Peyer's patch (tissue), 4 donors: ENCODE measurements at regions not wholly inside any gene's neighbourhood (a gene's known extent, or its start where the extent isn't known, plus 50 kb on each side); places are given as distances from the start of the nearest gene placed in this dataset.
A peak's percentile ranks its signal among the peaks of the same experiment; 100 is the strongest.

Experiments
- DNase-seq, 3 donors: peaks; one replicate each; pipeline ENCODE4 v3.0.0-alpha.2; 2017 to 2019
- H3K27ac ChIP-seq, 4 donors: fragments of 200-600 bp; sonication (generic); one replicate each; pipeline ENCODE4 v1.5.1; 2016 to 2019
- H3K27me3 ChIP-seq, 2 donors: fragments of 200-600 bp; sonication (generic); one replicate each; pipeline ENCODE4 v1.5.1; 2019
- H3K36me3 ChIP-seq, 3 donors: fragments of 200-600 bp; sonication (generic); one replicate each; pipeline ENCODE4 v1.5.1; 2016 to 2019
- H3K4me1 ChIP-seq, 4 donors: fragments of 200-600 bp; sonication (generic); one replicate each; pipeline ENCODE4 v1.5.1; 2016 to 2019
- H3K4me3 ChIP-seq, 4 donors: fragments of 200-600 bp; sonication (generic); 1 replicate in 3 of 4; 2 replicates in 1 of 4; pipeline ENCODE4 v1.5.1; 2016 to 2019; ENCODE audit warnings: mild to moderate bottlenecking in 1 of 4
- H3K9me3 ChIP-seq, 4 donors: fragments of 200-600 bp; sonication (generic); one replicate each; pipeline ENCODE4 v1.5.1; 2016 to 2019; ENCODE audit warnings: mild to moderate bottlenecking in 1 of 4
- POLR2A ChIP-seq, 2 donors: fragments of 450-650 bp; IDR thresholded peaks; one replicate each; pipeline ENCODE4 v1.5.1; 2017; ENCODE audit warnings: antibody characterized with exemption in 2 of 2, mild to moderate bottlenecking in 2 of 2, moderate library complexity in 2 of 2
- TF ChIP-seq, protein P1 (sequence below), 6 experiments: fragments of 450-650 bp in 4 of 6; fragments of 200-600 bp in 2 of 6; sonication (generic) in 1 of 6; IDR thresholded peaks; one replicate each; pipeline ENCODE4 v1.5.1; 2017 to 2019; ENCODE audit warnings: antibody characterized with exemption in 6 of 6, mild to moderate bottlenecking in 3 of 6, moderate library complexity in 1 of 6

DNA sequence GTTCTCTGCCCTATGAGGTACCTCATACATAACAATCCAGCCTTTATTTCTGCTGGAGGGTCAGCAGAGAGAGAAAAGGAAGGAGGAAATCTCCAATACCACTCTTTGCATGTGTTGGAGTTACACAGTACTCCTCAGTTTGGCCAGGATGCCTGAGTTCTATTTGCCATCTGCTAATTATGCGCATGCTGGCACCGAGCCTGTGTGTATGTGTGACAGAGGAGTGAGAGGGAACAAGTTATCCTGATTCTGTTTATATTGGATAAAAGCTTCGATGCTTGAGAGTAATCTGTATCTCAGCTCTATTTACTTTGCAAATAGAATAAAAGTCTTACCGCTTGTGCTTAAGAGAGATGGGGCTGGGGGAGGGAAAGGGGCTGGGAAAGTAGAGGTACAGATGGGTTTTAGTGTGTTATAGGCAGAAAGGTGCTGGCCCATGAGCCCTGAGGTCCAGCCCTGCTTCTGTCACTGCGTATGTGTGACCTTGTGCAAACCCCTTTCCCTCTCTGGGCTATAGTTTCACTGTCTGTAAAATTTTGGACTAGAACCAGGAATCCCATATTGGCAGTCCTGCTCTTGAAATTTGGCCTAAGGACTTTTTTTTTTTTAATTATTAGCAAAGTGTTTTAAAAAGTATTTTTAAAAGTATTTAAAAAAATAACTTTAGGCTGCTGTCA lies 54.5 kb upstream of the PLXNA2 start:
- Histone ChIP-seq H3K4me1 (no peaks in the 10 kb centered on the region), H3K4me3 (no peak overlapping the region), H3K9me3 (no peaks in the 10 kb centered on the region), H3K36me3 (no peaks in the 10 kb centered on the region), H3K27me3 (no peaks in the 10 kb centered on the region), H3K27ac (no peak overlapping the region)
- no peak for DNase-seq
- no peak for TF ChIP-seq POLR2A (IDR thresholded peaks at IDR 0.05)
- TF ChIP-seq, protein P1, sequence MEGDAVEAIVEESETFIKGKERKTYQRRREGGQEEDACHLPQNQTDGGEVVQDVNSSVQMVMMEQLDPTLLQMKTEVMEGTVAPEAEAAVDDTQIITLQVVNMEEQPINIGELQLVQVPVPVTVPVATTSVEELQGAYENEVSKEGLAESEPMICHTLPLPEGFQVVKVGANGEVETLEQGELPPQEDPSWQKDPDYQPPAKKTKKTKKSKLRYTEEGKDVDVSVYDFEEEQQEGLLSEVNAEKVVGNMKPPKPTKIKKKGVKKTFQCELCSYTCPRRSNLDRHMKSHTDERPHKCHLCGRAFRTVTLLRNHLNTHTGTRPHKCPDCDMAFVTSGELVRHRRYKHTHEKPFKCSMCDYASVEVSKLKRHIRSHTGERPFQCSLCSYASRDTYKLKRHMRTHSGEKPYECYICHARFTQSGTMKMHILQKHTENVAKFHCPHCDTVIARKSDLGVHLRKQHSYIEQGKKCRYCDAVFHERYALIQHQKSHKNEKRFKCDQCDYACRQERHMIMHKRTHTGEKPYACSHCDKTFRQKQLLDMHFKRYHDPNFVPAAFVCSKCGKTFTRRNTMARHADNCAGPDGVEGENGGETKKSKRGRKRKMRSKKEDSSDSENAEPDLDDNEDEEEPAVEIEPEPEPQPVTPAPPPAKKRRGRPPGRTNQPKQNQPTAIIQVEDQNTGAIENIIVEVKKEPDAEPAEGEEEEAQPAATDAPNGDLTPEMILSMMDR (IDR thresholded peaks at IDR 0.05), result no peak

- H3K27me3 ChIP-seq, result no peaks in the 10 kb centered on the region
- no peak overlapping the region for H3K27ac ChIP-seq
- H3K4me1 ChIP-seq, result no peaks in the 10 kb centered on the region
- H3K9me3 ChIP-seq, result no peaks in the 10 kb centered on the region
- H3K4me3 ChIP-seq, result no peak overlapping the region
- no peaks in the 10 kb centered on the region for H3K36me3 ChIP-seq
- TF ChIP-seq, protein P1 (IDR thresholded peaks at IDR 0.05), result no peak
- no peak for TF ChIP-seq POLR2A (IDR thresholded peaks at IDR 0.05)
- no peak for DNase-seq
Measured at GRCh38 chr1:208300084-208300770, 56.0 kb upstream of the PLXNA2 start.

- H3K9me3 ChIP-seq, result no peaks in the 10 kb centered on the region
- H3K4me3 ChIP-seq, result no peak overlapping the region
- no peaks in the 10 kb centered on the region for H3K36me3 ChIP-seq
- no peak overlapping the region for H3K27ac ChIP-seq
- H3K27me3 ChIP-seq, result no peaks in the 10 kb centered on the region
- H3K4me1 ChIP-seq, result no peaks in the 10 kb centered on the region
- DNase-seq, result peak in 1 of 3 donors; percentile 48
- TF ChIP-seq, protein P1 (IDR thresholded peaks at IDR 0.05), result no peak
- no peak for TF ChIP-seq POLR2A (IDR thresholded peaks at IDR 0.05)
Measured at GRCh38 chr1:208302699-208303238, 58.6 kb upstream of the PLXNA2 start.

- H3K36me3 ChIP-seq, result no peaks in the 10 kb centered on the region
- no peaks in the 10 kb centered on the region for H3K4me1 ChIP-seq
- DNase-seq, result no peak
- H3K4me3 ChIP-seq, result no peak overlapping the region
- no peak overlapping the region for H3K27ac ChIP-seq
- TF ChIP-seq POLR2A (IDR thresholded peaks at IDR 0.05), result no peak
- TF ChIP-seq, protein P1 (IDR thresholded peaks at IDR 0.05), result no peak
- no peaks in the 10 kb centered on the region for H3K27me3 ChIP-seq
- no peaks in the 10 kb centered on the region for H3K9me3 ChIP-seq
Measured at GRCh38 chr1:208303743-208304712, 59.8 kb upstream of the PLXNA2 start.

DNA sequence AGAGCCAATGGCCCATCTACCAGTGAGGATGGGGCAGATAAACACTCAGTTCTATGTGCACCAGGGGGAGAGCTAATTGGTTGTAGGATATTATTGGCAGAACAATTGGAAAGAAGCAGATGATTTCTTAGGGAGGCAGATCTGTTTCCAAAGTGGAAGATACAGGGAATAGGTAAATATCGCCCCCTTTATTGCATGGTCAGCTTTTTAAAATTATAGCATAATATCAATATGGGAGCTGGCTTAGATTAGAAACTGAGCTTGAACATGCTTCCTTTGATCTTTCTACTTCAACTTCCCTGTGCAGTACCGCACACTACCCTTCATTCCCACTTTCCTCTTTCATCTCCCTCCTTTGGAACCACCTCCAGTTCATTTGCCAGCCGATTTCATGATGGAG lies 64.0 kb upstream of the PLXNA2 start:
- H3K27me3 ChIP-seq, result no peaks in the 10 kb centered on the region
- no peaks in the 10 kb centered on the region for H3K9me3 ChIP-seq

More for the DNA sequence above, 64.0 kb upstream of the PLXNA2 start:
- TF ChIP-seq, protein P1 (IDR thresholded peaks at IDR 0.05), result no peak
- TF ChIP-seq POLR2A (IDR thresholded peaks at IDR 0.05), result no peak
- Histone ChIP-seq H3K4me3 (no peak overlapping the region), H3K27ac (no peak overlapping the region), H3K4me1 (no peaks in the 10 kb centered on the region), H3K36me3 (no peaks in the 10 kb centered on the region)
- DNase-seq, result no peak
